ENCODE measurements at regions not wholly inside any gene's neighbourhood (a gene's known extent, or its start where the extent isn't known, plus 50 kb on each side); places are given as distances from the start of the nearest gene placed in this dataset.
A peak's percentile ranks its signal among the peaks of the same experiment; 100 is the strongest.

GRCh38 chr4:80126435-80126834 is 53.4 kb upstream of the ANTXR2 start:
- TF ChIP-seq POLR2A (IDR thresholded peaks at IDR 0.05): no peak
- TF ChIP-seq, protein P1, sequence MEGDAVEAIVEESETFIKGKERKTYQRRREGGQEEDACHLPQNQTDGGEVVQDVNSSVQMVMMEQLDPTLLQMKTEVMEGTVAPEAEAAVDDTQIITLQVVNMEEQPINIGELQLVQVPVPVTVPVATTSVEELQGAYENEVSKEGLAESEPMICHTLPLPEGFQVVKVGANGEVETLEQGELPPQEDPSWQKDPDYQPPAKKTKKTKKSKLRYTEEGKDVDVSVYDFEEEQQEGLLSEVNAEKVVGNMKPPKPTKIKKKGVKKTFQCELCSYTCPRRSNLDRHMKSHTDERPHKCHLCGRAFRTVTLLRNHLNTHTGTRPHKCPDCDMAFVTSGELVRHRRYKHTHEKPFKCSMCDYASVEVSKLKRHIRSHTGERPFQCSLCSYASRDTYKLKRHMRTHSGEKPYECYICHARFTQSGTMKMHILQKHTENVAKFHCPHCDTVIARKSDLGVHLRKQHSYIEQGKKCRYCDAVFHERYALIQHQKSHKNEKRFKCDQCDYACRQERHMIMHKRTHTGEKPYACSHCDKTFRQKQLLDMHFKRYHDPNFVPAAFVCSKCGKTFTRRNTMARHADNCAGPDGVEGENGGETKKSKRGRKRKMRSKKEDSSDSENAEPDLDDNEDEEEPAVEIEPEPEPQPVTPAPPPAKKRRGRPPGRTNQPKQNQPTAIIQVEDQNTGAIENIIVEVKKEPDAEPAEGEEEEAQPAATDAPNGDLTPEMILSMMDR (IDR thresholded peaks at IDR 0.05): no peak
- WGBS, 4 donors: 81 to 90% (median 86%) methylated on average over 2 of the region's 2 CpGs

DNA sequence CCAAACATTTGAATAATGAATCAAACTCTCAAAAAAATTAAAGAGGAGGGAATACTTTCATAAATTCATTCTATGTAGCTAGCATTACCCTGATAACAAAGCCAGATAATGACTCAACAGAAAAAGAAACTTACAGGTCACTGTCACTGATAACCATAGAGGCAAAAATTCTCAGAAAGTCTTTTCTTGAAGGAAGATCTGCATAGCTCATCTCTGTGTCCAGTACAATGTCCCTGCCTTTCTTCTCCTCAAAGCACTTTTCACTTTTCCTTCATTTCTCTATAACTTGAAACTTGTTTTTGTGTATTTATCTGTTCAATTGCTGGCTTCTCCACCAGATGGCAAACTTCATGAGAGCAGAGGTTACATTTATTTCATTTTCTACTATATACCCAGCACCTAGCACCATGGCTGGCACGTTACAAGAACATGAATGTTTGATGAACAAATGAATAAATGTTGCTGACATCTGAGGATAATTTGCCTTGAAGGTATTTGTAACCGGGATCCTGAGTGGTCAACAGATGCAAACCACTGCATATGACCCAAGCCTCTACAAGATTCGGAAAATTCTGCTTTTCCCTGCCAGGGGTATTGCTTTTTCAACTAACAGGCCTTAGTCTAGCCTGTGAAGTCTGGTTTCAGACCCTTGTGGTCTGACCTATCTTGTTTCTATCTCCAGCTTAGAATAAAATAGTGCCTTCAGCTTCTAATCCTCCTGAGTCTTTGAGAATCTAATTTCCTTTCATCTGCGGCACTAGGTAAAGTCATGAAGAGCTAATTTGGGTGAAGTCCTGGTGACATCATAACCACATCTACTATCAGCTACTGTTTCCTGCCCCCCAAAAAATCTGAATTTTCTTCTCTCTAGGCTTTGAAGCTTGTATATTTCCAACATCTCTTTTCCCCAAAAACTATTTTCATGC is 52.5 kb upstream of the ANTXR2 start:
- 73 to 77% (median 76%) methylated on average over 4 of the region's 4 CpGs for WGBS, 4 donors
- Histone ChIP-seq H3K4me1 (replicated peaks in 1 of 2) (no peaks in the 10 kb centered on the region), H3K36me3 (replicated peaks in 1 of 2) (no peaks in the 10 kb centered on the region), H3K27me3 (no peaks in the 10 kb centered on the region), H3K4me3 (no peak overlapping the region), H3K9me3 (replicated peaks in 1 of 3) (no peaks in the 10 kb centered on the region), H3K27ac (no peak overlapping the region)
- DNase-seq: no peak
- intact Hi-C loops (cut with DNase I): no loop called here
- TF ChIP-seq, protein P1 (IDR thresholded peaks at IDR 0.05): peak in 5 of 6 experiments; percentile 22 to 41 (median 36)
- TF ChIP-seq POLR2A (IDR thresholded peaks at IDR 0.05): no peak

More at GRCh38 chr4:80126435-80126834, 53.4 kb upstream of the ANTXR2 start:
- no peak for DNase-seq
- no peaks in the 10 kb centered on the region for H3K27me3 ChIP-seq
- no peak overlapping the region for H3K4me3 ChIP-seq
- H3K9me3 ChIP-seq (replicated peaks in 1 of 3): no peaks in the 10 kb centered on the region
- intact Hi-C loops (cut with DNase I): no loop called here
- no peak overlapping the region for H3K27ac ChIP-seq
- no peaks in the 10 kb centered on the region for H3K4me1 ChIP-seq (replicated peaks in 1 of 2)
- no peaks in the 10 kb centered on the region for H3K36me3 ChIP-seq (replicated peaks in 1 of 2)

- Histone ChIP-seq H3K27me3 (no peaks in the 10 kb centered on the region), H3K36me3 (replicated peaks in 1 of 2) (no peaks in the 10 kb centered on the region), H3K9me3 (replicated peaks in 1 of 3) (no peaks in the 10 kb centered on the region), H3K27ac (no peak overlapping the region), H3K4me3 (no peak overlapping the region), H3K4me1 (replicated peaks in 1 of 2) (no peaks in the 10 kb centered on the region)
- intact Hi-C loops (cut with DNase I): no loop called here
- DNase-seq: no peak
- TF ChIP-seq POLR2A (IDR thresholded peaks at IDR 0.05): no peak
- TF ChIP-seq, protein P1 (IDR thresholded peaks at IDR 0.05): no peak
- 74 to 83% (median 78%) methylated on average over 1 of the region's 1 CpG for WGBS, 4 donors
Observed at GRCh38 chr4:80124246-80125211, 51.5 kb upstream of the ANTXR2 start.

Data from adrenal gland (tissue), 9 donors.